ENCODE measurements at regions not wholly inside any gene's neighbourhood (a gene's known extent, or its start where the extent isn't known, plus 50 kb on each side); places are given as distances from the start of the nearest gene placed in this dataset.

- DNase-seq: no peak
Measured at GRCh38 chr9:79264041-79264440, 307.7 kb upstream of the TLE4 start.

GRCh38 chr9:79264511-79265355, 307.0 kb upstream of the TLE4 start:
- no peak for DNase-seq

- no peak for DNase-seq
Measured at GRCh38 chr9:79266986-79267385, 304.8 kb upstream of the TLE4 start.

GRCh38 chr9:79268806-79269205, 303.0 kb upstream of the TLE4 start:
- no peak for DNase-seq

GRCh38 chr9:79273311-79273710, 298.5 kb upstream of the TLE4 start:
- no peak for DNase-seq

DNA sequence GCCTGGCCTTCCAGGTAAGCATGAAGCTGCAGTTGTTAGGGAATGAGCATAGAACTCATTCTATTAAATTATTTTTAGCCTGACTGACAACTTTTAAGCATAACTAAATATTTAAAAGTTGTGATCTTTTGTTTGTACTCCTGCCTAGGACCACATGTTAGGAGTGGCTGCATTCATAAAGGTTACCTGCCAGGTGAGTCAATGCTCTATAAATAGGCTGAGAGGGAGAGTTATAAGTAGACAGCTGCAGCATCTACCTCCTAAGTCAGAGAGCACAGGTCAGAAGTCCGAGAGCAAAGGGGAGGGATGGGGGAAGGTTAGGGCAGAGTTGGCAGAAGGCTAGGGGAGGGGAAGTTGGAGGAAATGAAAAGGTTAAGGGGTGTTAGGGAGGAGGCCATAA, 292.4 kb upstream of the TLE4 start:
- no peak for DNase-seq

- no peak for DNase-seq
Measured at GRCh38 chr9:79280691-79281090, 291.1 kb upstream of the TLE4 start.

GRCh38 chr9:79284081-79284480, 287.7 kb upstream of the TLE4 start:
- DNase-seq: no peak

DNA sequence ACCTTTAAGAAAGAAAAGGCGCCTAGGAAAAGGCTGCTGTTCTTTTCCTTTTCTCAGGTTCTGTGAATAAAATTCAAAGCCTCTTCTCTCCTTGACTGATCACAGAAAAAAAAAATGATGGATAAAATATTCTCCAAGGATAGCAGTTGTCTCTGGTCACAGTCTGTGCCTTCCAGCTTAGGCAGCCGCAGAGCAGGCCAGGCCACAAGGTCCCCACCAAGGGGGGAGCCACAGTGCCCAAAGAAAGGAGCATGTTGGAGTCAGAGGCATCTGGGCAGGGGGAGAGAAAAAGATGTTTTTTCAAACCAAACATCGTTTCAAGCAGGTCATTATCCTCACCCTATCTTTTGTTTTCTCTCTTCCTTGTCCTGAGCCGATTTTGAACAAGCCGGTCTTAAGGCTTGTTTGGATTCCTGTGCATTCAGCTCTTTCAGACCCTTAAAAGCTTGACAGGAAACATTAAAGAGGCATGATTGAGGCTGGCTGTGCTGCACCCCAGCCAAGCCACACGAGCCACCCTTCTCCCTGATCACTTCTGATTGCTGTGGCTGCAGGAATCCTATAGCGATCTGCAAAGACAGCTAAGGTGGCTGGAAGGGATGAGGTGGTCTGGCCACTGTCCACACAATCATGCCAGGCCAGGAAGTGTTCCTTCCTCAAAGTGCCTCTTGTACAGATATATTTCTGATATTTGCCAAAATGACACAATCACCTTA, 284.6 kb upstream of the TLE4 start:
- DNase-seq: no peak

DNA sequence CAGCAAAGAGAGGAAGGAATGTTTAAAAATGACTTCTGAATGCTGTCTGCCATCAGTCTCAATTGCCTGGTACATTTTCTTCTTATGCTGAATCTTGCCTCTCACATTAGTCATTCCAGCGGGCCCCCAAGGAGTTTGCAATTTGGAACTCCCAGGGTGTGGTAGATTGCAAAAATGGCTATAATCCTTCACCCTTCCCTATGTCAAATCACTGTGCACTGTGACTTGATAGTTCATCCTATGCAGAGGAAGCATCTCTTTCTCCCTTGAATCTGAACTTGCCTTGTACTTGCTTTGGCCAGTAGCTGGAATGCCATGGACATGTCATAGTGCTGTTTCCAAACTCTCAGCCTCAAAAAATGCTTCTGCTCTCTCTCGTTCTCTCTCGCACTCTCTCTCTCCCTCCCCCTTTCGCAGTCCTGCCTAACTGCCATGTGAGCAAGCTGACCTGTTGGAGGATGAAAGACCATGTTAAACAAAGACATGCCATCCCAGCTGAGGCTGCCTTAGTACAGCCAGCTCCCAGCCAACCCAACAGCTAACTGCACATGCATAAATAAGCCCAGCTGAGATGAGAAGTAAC, 284.0 kb upstream of the TLE4 start:
- no peak for DNase-seq

GRCh38 chr9:79289856-79290255, 281.9 kb upstream of the TLE4 start:
- DNase-seq: no peak

GRCh38 chr9:79292731-79293280, 279.0 kb upstream of the TLE4 start:
- DNase-seq: no peak

DNA sequence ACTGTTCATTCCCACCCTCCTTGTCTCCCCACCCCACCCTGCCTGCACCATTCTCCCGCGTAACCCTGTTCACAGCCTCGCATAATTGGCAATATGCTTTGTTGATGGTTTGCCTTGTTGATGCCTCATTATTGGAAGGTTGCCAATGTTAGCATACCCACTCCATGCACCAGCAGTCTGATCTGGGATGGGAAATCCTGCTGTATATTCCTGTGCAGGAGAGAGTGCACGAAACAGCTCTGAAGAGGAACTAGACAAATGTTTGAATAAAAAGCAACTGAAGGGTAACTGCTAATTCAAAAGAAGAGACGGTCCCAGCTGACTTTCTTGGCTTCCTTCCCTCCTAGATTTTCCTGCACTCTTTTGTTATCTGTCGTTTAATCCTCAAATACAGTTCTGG, 271.7 kb upstream of the TLE4 start:
- no peak for DNase-seq

DNA sequence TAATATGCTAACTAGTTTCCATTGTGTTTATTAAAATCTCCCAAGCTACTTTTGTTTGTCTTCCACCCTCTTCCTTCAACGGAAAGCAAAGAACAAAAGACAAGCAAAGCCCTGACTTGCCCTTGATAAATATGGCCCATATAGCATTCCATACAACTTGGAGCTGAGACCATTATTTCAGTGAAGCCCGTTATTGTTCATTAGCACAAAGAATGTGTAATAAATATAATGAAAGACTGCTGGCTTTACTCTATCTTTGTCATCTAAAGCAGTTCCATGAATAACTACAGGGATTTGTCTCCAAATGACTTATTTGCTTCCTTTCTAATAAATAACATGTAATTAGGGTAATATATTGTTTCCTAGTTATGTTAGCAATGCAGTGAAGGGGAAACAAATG, 270.7 kb upstream of the TLE4 start:
- no peak for DNase-seq

DNA sequence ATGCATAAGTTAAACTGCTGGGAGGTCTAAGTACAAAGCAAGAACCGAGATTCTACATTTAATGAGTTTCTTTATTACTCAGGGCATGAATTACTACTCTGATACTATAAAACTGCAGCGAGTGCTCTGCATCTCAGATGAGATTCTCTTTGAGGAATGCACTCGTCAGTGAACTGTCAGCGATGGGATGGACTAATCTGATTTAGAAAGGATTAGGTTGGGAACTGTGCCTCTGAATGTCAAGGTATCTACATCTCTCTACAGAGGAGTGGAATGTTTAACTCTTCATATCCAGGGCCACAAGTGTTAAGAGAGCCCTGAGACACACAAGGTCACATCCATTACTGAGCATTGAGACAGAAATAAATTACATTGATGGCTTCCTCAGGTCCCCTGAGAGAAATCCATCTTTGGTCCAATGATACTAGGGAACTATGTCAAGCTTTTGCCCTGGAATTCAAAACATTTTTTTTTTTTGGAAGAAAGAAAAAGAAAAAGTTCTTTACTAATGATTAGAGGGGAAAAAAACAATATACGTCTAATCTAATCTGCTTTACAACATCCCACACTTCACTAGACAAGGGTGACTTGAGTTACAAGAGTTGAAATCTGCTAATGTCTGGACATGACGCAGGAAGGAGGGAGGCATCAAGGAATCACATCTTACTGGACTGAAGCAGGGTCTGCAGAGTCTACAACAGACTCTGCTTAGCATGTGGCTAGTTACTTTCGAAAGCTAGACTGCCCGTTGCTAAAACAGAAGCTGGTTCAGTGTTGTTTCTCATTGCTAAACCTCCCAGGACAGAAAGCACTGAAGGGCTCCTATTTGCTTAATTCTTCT, 270.0 kb upstream of the TLE4 start:
- no peak for DNase-seq

- DNase-seq: no peak
Measured at GRCh38 chr9:79302569-79302968, 269.2 kb upstream of the TLE4 start.

DNA sequence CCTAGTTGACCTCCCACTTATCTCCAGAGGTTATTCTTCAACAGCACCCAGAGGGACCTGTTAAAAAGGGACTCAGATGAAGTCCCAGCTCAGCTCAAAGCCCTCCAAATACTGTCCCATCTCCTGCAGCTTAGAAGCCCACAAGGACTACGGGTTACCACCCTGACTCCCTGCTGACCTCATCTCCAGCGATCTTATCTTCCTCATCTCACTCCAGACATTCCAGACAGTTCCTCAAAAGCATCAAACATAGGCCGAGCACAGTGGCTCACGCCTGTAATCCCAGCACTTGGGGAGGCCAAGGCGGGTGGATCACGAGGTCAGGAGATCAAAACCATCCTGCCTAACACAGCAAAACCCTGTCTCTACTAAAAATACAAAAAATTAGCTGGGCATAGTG, 263.8 kb upstream of the TLE4 start:
- DNase-seq: no peak

- no peak for DNase-seq
Measured at GRCh38 chr9:79312686-79313421, 258.9 kb upstream of the TLE4 start.

GRCh38 chr9:79325501-79325900, 246.3 kb upstream of the TLE4 start:
- no peak for DNase-seq

- no peak for DNase-seq
Measured at GRCh38 chr9:79329861-79330260, 241.9 kb upstream of the TLE4 start.

GRCh38 chr9:79334001-79334400, 237.8 kb upstream of the TLE4 start:
- no peak for DNase-seq

Measured in muscle of arm (tissue), 1 donor.